ENCODE measurements at regions not wholly inside any gene's neighbourhood (a gene's known extent, or its start where the extent isn't known, plus 50 kb on each side); places are given as distances from the start of the nearest gene placed in this dataset.

DNA sequence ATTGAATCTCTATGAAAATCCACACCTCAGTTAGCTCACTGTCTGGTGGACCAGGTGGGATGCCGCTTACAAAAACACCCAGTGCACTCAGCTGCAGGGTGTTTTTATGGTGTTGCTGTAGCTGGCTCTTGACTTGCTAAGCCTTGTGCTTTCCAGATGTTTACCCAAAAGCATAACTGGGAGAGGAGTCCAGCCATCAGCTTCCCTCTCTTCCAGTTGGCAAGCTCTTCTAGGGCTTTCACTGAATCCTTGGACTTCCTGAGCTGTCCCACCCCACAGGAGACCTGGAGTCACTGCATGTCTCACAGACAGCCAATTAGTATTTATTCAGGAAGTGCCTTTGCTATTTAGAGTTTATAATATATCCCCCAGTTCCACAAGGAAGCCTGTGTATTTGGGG, 210.9 kb downstream of the FNDC1 start:
- Histone ChIP-seq H3K9me3 (ENCODE audit: low read depth) (no peaks in the 10 kb centered on the region), H3K27ac (no peak overlapping the region), H2AFZ (no peak overlapping the region), H3K27me3 (no peaks in the 10 kb centered on the region), H3K4me2 (no peak overlapping the region), H3K4me3 (no peak overlapping the region), H4K20me1 (ENCODE audit: insufficient read depth, poor library complexity, severe bottlenecking) (no peaks in the 10 kb centered on the region), H3K79me2 (no peaks in the 10 kb centered on the region), H3K4me1 (ENCODE audit: insufficient read depth) (no peaks in the 10 kb centered on the region), H3K9me2 (replicated peaks; ENCODE audit: insufficient read depth) (no peaks in the 10 kb centered on the region), H3K36me3 (replicated peaks; ENCODE audit: insufficient read depth, low read depth) (no peaks in the 10 kb centered on the region)
- TF ChIP-seq EZH2phosphoT487 (IDR thresholded peaks at IDR 0.05; ENCODE audit: low read depth, severe bottlenecking, unreplicated experiment) (no peak), EZH2 (IDR thresholded peaks at IDR 0.05; ENCODE audit: borderline replicate concordance) (no peak)
- TF ChIP-seq, protein P1, sequence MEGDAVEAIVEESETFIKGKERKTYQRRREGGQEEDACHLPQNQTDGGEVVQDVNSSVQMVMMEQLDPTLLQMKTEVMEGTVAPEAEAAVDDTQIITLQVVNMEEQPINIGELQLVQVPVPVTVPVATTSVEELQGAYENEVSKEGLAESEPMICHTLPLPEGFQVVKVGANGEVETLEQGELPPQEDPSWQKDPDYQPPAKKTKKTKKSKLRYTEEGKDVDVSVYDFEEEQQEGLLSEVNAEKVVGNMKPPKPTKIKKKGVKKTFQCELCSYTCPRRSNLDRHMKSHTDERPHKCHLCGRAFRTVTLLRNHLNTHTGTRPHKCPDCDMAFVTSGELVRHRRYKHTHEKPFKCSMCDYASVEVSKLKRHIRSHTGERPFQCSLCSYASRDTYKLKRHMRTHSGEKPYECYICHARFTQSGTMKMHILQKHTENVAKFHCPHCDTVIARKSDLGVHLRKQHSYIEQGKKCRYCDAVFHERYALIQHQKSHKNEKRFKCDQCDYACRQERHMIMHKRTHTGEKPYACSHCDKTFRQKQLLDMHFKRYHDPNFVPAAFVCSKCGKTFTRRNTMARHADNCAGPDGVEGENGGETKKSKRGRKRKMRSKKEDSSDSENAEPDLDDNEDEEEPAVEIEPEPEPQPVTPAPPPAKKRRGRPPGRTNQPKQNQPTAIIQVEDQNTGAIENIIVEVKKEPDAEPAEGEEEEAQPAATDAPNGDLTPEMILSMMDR (IDR thresholded peaks at IDR 0.05; ENCODE audit: poor library complexity), result no peak
- DNase-seq (ENCODE audit: low spot score), result no peak
- WGBS (ENCODE audit: low lambda C conversion rate, missing lambda C conversion rate), result 100% methylated on average over 1 of the region's 1 CpG

DNA sequence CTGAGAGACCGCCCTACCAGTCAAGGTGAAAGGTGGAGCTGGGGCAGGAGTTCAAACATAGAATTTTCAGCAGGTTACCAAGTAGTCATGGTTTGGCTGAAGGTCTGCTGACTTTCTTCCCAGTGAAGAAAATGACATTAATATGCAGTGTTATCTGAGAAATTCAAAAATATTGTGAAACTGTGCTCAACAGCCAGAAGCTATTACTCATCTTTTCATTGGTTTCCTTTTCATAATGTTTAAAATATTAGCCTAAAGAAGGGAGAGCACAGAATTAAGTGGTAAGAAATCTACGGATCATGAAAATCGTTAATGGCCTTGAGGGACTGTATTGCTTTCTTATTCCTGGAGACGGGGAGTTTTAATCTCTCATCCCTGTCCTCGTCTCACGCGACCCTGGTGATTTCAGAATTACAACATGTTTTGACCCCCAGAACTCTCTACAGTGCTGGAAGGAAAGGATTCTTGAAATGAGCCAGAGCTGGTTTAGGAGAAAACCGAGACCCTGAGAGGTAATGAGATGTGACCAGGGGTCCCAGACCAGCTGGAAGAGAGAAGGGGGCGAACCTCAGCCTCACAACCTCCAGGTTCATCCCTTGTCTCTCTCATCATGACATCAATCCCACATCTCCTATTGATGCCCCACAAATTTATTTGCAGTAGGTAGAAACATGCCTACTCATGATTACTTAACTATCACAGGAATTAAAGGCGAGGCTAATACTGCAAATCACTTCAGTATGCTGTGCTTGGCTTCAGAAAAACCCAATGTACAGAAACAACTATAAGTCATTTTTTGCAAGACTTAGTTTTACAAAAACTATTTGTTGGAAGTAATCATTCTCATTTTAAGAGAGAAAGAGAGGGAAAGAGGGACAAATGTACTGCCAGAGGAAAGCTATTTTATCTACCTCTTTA, 209.5 kb downstream of the FNDC1 start:
- 89% methylated on average over 10 of the region's 10 CpGs for WGBS (ENCODE audit: low lambda C conversion rate, missing lambda C conversion rate)
- Histone ChIP-seq H2AFZ (no peak overlapping the region), H3K9me3 (ENCODE audit: low read depth) (no peaks in the 10 kb centered on the region), H3K4me2 (no peak overlapping the region), H3K4me1 (ENCODE audit: insufficient read depth) (no peaks in the 10 kb centered on the region), H3K79me2 (no peaks in the 10 kb centered on the region), H3K27ac (no peak overlapping the region), H3K36me3 (replicated peaks; ENCODE audit: insufficient read depth, low read depth) (no peaks in the 10 kb centered on the region), H3K27me3 (no peaks in the 10 kb centered on the region), H3K9me2 (replicated peaks; ENCODE audit: insufficient read depth) (no peaks in the 10 kb centered on the region), H4K20me1 (ENCODE audit: insufficient read depth, poor library complexity, severe bottlenecking) (no peaks in the 10 kb centered on the region), H3K4me3 (no peak overlapping the region)
- DNase-seq (ENCODE audit: low spot score), result no peak
- TF ChIP-seq EZH2 (IDR thresholded peaks at IDR 0.05; ENCODE audit: borderline replicate concordance) (no peak), EZH2phosphoT487 (IDR thresholded peaks at IDR 0.05; ENCODE audit: low read depth, severe bottlenecking, unreplicated experiment) (no peak)
- TF ChIP-seq, protein P1 (IDR thresholded peaks at IDR 0.05; ENCODE audit: poor library complexity), result no peak

DNA sequence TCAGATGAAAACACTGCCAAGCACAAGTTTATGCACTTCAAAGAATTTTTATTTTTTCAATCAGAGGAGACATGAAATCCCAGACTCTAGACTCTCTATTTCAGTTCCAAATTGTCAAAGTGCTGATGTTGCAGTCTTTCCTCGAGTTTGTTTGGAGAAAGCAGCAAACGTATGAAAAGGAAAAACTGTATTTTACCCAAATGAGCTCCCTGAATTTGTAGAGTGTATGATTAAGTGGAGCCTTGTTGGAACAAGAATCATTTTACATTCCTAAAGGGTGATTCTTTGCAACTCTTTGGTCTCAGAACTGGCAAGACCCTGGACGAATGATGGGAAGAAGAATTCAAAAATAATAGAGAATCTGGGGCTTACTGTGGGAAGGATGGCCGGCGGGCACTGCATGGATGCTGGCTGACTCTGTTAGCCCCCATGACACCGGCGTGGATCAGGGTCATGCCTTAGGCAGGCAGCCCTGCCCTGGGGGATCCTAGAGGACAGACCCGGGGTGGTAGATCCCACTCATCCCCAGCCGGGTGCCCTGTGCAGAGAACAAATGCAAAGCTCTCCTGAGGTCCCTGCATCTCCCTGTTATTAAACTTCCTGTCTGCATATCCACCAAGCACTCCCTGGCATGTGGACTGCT, 207.4 kb downstream of the FNDC1 start:
- no peak overlapping the region for H3K27ac ChIP-seq
- no peak overlapping the region for H3K4me3 ChIP-seq
- H3K79me2 ChIP-seq, result no peaks in the 10 kb centered on the region
- no peaks in the 10 kb centered on the region for H3K9me2 ChIP-seq (replicated peaks; ENCODE audit: insufficient read depth)
- TF ChIP-seq, protein P1 (IDR thresholded peaks at IDR 0.05; ENCODE audit: poor library complexity), result no peak
- TF ChIP-seq EZH2 (IDR thresholded peaks at IDR 0.05; ENCODE audit: borderline replicate concordance), result no peak
- TF ChIP-seq EZH2phosphoT487 (IDR thresholded peaks at IDR 0.05; ENCODE audit: low read depth, severe bottlenecking, unreplicated experiment), result no peak
- no peaks in the 10 kb centered on the region for H3K9me3 ChIP-seq (ENCODE audit: low read depth)
- H3K4me2 ChIP-seq, result no peak overlapping the region
- no peak for DNase-seq (ENCODE audit: low spot score)
- WGBS (ENCODE audit: low lambda C conversion rate, missing lambda C conversion rate), result 84% methylated on average over 9 of the region's 9 CpGs
- no peaks in the 10 kb centered on the region for H3K4me1 ChIP-seq (ENCODE audit: insufficient read depth)
- H3K27me3 ChIP-seq, result no peaks in the 10 kb centered on the region
- H2AFZ ChIP-seq, result no peak overlapping the region
- no peaks in the 10 kb centered on the region for H4K20me1 ChIP-seq (ENCODE audit: insufficient read depth, poor library complexity, severe bottlenecking)
- no peaks in the 10 kb centered on the region for H3K36me3 ChIP-seq (replicated peaks; ENCODE audit: insufficient read depth, low read depth)

Data from hepatocyte (in vitro differentiated cells).